GM12873 (cell line): ENCODE measurements at regions not wholly inside any gene's neighbourhood (a gene's known extent, or its start where the extent isn't known, plus 50 kb on each side); places are given as distances from the start of the nearest gene placed in this dataset.

Experiments
- TF ChIP-seq, protein P1 (sequence below): IDR thresholded peaks from 2 replicates; pipeline ENCODE4 v1.5.1; 2012; ENCODE audit warnings: low read depth, mild to moderate bottlenecking, moderate library complexity, low read length, control low read depth; ENCODE audit not compliant: insufficient read depth; ENCODE audit errors: missing control alignments

DNA sequence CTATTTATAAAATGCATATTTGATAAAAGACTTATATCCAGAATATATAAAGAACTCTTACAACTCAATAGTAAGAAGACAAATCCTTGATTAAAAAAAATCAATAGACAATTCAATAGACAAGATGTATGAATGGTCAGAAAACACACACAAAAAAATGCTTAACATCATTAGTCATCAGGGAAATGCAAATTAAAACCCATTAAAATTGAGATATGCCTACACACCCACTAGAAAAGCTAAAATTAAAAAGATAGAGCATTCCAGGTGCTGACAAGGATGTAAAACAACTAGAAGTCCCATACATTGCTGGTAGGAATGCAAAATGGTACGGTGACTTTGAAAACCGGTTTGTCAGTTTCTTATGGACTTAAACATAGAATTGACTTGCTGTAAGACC is 127.1 kb downstream of the TFAP2B start:
- TF ChIP-seq, protein P1, sequence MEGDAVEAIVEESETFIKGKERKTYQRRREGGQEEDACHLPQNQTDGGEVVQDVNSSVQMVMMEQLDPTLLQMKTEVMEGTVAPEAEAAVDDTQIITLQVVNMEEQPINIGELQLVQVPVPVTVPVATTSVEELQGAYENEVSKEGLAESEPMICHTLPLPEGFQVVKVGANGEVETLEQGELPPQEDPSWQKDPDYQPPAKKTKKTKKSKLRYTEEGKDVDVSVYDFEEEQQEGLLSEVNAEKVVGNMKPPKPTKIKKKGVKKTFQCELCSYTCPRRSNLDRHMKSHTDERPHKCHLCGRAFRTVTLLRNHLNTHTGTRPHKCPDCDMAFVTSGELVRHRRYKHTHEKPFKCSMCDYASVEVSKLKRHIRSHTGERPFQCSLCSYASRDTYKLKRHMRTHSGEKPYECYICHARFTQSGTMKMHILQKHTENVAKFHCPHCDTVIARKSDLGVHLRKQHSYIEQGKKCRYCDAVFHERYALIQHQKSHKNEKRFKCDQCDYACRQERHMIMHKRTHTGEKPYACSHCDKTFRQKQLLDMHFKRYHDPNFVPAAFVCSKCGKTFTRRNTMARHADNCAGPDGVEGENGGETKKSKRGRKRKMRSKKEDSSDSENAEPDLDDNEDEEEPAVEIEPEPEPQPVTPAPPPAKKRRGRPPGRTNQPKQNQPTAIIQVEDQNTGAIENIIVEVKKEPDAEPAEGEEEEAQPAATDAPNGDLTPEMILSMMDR: no peak

DNA sequence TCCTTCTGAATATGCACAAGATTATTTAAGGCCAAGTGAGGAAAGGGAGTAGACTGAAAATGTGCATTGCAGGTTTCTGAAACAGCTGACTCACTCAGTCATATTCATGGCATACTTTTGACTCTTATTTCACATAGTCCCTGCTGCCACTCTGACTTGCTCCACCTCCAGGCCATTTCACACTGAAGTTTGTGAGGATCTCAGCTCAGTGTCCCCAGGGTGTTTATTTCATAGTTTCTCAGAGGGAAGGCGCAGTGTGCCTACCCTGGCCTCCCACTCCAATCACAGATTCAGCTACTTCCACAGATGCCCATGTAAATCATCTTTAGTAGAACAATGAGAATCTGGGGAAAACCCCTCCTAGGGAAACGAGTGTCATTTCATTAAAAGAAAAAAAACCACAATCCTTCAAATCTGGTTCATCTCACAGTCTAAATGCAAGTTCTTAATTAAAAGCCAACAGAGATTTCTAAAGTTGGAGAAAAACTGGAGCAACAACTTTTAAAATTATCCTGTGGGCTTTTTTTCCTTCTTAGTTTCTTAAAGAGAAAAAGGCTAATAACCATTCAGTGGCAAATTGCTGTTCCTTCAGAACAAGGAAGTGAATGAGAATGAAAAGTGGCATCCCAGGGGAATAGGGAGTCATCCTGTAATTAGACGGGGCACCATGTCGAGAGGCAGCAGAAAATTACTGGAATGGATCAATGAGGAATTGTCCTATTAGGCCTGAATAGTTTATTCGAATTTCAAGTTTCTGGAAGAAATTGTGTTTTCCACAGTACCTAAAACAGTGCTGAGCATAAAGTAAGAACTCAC is 133.6 kb downstream of the TFAP2B start:
- TF ChIP-seq, protein P1: no peak

DNA sequence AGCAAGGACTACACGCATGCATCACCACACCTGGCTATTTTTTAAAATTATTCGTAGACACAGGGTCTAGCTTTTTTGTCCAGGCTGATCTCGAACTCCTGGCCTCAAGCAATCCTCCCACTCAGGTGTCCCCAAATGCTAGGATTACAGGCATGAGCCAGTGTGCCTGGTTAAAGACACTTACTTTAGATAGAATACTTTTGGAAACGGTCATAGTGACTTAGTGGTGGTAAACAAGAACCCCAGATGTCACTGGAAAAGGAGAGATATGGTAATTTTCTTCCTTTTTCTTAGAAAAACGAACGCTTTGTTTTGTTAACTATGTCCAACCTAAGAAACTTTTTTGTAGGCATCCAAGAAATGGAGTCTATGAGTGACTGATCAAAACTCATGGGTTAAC is 137.3 kb downstream of the TFAP2B start:
- TF ChIP-seq, protein P1: no peak

DNA sequence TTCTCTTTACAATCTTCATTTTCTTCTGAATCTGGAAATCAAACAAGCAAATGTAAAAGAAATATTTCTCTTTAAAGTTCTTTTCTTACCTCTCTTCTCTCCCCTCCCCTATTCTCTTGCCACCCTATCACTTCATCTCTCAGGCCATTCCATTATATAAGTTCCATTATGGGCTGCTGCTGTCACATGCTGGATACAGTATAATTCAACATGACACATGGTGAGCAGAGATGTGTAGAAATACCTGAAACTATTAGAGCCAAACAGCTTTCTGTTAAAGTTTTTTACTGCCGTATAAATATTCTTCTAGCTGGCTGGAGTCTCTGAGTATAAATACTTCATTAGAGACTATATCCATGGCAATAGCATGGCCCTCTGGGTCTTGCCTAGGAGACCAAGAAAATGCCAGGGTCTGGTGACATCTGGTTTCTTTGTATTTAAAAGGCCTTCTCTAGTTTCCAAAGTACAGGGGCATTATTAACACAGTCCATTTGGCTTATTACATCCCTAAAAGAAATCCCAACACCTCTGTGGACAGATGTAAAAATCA is 139.6 kb downstream of the TFAP2B start:
- TF ChIP-seq, protein P1: no peak

DNA sequence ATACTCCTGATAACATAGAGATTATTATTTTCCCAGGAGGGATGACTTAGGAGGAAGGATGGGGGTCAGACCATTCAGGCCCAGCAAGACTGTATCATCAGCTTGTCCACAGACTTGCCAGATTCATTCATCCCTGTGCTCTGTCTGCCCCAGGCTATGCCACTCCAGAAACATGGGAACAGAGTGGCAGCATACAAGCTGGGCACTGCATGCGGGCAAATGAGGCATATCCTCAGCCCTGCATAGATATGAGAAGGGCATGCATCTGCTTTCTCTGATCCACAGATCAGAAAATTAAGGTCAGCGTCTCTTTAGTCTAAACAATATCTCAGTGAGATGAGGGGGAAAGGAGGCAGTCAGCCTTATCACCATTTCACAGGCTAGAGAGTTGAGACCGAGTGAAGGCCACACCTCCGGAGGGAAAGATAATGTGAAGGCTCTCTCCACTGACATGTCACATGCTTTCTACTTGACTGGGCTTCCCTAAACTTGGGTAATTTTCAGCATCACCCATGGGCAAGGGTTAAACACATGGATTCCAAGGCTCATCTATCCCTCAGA is 140.5 kb downstream of the TFAP2B start:
- TF ChIP-seq, protein P1: no peak

DNA sequence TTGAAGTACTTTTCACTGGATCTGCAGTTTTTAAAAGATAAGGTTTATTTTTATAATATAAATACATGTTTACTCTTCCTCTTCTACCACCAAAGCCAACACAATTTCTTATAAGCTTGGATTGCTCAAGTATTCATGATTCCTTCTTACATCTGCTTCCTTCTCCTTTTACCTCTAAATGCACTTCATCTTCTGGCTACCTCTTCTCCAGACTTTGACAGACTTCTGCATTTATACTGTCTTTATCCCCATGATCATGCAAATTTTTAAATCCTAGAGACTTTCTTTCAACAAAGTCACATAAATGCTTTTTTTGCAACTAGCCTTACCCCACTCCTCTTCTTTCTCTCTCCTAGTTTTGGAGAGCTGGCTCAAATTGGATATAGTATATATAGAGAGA is 142.9 kb downstream of the TFAP2B start:
- TF ChIP-seq, protein P1: no peak

DNA sequence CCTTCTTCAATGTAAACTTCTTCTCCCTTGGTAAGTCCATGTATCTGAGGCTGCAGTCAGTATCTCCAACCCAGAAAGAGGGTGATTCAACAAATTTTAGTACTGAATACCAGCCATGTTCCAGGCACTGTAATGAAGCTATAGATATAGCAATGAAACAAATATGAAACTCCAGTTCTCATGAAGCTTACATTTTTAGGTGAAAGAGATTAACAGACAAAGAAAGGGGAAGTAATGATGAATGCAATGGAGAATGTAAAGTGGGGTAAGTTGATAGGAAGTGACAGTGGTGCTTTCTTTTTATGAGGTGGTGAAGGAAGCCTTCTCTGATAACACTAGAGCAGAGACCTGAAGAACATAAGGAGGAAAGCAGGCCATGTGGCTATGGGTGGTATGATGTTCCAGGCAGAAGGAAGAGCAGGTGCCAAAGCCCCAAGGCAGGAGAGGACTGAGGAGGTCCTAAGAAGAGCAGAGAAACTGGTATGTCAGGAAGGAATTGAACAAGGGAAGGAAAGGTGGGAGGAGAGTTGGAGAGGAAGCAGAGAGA is 143.6 kb downstream of the TFAP2B start:
- TF ChIP-seq, protein P1: no peak
